Peyer's patch (tissue), 4 donors: ENCODE measurements at regions not wholly inside any gene's neighbourhood (a gene's known extent, or its start where the extent isn't known, plus 50 kb on each side); places are given as distances from the start of the nearest gene placed in this dataset.

Source experiments
- DNase-seq, 3 donors: peaks; one replicate each; pipeline ENCODE4 v3.0.0-alpha.2; 2017 to 2019
- H3K27ac ChIP-seq, 4 donors: fragments of 200-600 bp; sonication (generic); one replicate each; pipeline ENCODE4 v1.5.1; 2016 to 2019
- H3K27me3 ChIP-seq, 2 donors: fragments of 200-600 bp; sonication (generic); one replicate each; pipeline ENCODE4 v1.5.1; 2019
- H3K36me3 ChIP-seq, 3 donors: fragments of 200-600 bp; sonication (generic); one replicate each; pipeline ENCODE4 v1.5.1; 2016 to 2019
- H3K4me1 ChIP-seq, 4 donors: fragments of 200-600 bp; sonication (generic); one replicate each; pipeline ENCODE4 v1.5.1; 2016 to 2019
- H3K4me3 ChIP-seq, 4 donors: fragments of 200-600 bp; sonication (generic); 1 replicate in 3 of 4; 2 replicates in 1 of 4; pipeline ENCODE4 v1.5.1; 2016 to 2019; ENCODE audit warnings: mild to moderate bottlenecking in 1 of 4
- H3K9me3 ChIP-seq, 4 donors: fragments of 200-600 bp; sonication (generic); one replicate each; pipeline ENCODE4 v1.5.1; 2016 to 2019; ENCODE audit warnings: mild to moderate bottlenecking in 1 of 4
- CTCF ChIP-seq, 6 experiments: fragments of 450-650 bp in 4 of 6; fragments of 200-600 bp in 2 of 6; sonication (generic) in 1 of 6; IDR thresholded peaks; one replicate each; pipeline ENCODE4 v1.5.1; 2017 to 2019; ENCODE audit warnings: antibody characterized with exemption in 6 of 6, mild to moderate bottlenecking in 3 of 6, moderate library complexity in 1 of 6
- POLR2A ChIP-seq, 2 donors: fragments of 450-650 bp; IDR thresholded peaks; one replicate each; pipeline ENCODE4 v1.5.1; 2017; ENCODE audit warnings: antibody characterized with exemption in 2 of 2, mild to moderate bottlenecking in 2 of 2, moderate library complexity in 2 of 2

- no peaks in the 10 kb centered on the region for H3K9me3 ChIP-seq
- TF ChIP-seq POLR2A (IDR thresholded peaks at IDR 0.05) (no peak), CTCF (IDR thresholded peaks at IDR 0.05) (no peak)
- H3K27me3 ChIP-seq: no peaks in the 10 kb centered on the region
- no peak overlapping the region for H3K27ac ChIP-seq
- H3K4me3 ChIP-seq: no peak overlapping the region
- no peak for DNase-seq
- no peaks in the 10 kb centered on the region for H3K36me3 ChIP-seq
- peaks cover 0 to 5% (median 0%) of the 10 kb centered on the region in 4 donors for H3K4me1 ChIP-seq
Observed at GRCh38 chr10:28384557-28384956, 81.7 kb upstream of the MPP7 start.

- H3K4me3 ChIP-seq: no peak overlapping the region
- DNase-seq: no peak
- peaks cover 0 to 5% (median 0%) of the 10 kb centered on the region in 4 donors for H3K4me1 ChIP-seq
- no peaks in the 10 kb centered on the region for H3K36me3 ChIP-seq
- no peaks in the 10 kb centered on the region for H3K27me3 ChIP-seq
- no peak overlapping the region for H3K27ac ChIP-seq
- no peak for TF ChIP-seq POLR2A (IDR thresholded peaks at IDR 0.05)
- TF ChIP-seq CTCF (IDR thresholded peaks at IDR 0.05): no peak
- H3K9me3 ChIP-seq: no peaks in the 10 kb centered on the region
Observed at GRCh38 chr10:28385748-28386502, 83.1 kb upstream of the MPP7 start.

- H3K36me3 ChIP-seq: no peaks in the 10 kb centered on the region
- H3K9me3 ChIP-seq: no peaks in the 10 kb centered on the region
- TF ChIP-seq CTCF (IDR thresholded peaks at IDR 0.05): no peak
- no peak for TF ChIP-seq POLR2A (IDR thresholded peaks at IDR 0.05)
- DNase-seq: no peak
- no peak overlapping the region for H3K27ac ChIP-seq
- H3K4me3 ChIP-seq: no peak overlapping the region
- no peaks in the 10 kb centered on the region for H3K27me3 ChIP-seq
- H3K4me1 ChIP-seq: peaks cover 0 to 5% (median 0%) of the 10 kb centered on the region in 4 donors
Observed at GRCh38 chr10:28386503-28386868, 83.6 kb upstream of the MPP7 start.

GRCh38 chr10:28387140-28387539 lies 84.3 kb upstream of the MPP7 start:
- H3K4me3 ChIP-seq: no peak overlapping the region
- H3K27ac ChIP-seq: peak overlapping the region in 1 of 4 donors; percentile 21
- no peaks in the 10 kb centered on the region for H3K9me3 ChIP-seq
- no peaks in the 10 kb centered on the region for H3K36me3 ChIP-seq
- peak in 2 of 3 donors; percentile 66 to 72 for DNase-seq
- no peaks in the 10 kb centered on the region for H3K27me3 ChIP-seq
- no peaks in the 10 kb centered on the region for H3K4me1 ChIP-seq
- TF ChIP-seq POLR2A (IDR thresholded peaks at IDR 0.05) (peak in 1 of 2 donors; percentile 19), CTCF (IDR thresholded peaks at IDR 0.05) (no peak)

- no peak for DNase-seq
- H3K36me3 ChIP-seq: no peaks in the 10 kb centered on the region
- H3K4me3 ChIP-seq: no peak overlapping the region
- H3K27ac ChIP-seq: no peak overlapping the region
- TF ChIP-seq CTCF (IDR thresholded peaks at IDR 0.05) (no peak), POLR2A (IDR thresholded peaks at IDR 0.05) (no peak)
- no peaks in the 10 kb centered on the region for H3K27me3 ChIP-seq
- peaks cover 0 to 6% (median 0%) of the 10 kb centered on the region in 4 donors for H3K4me1 ChIP-seq
- H3K9me3 ChIP-seq: no peaks in the 10 kb centered on the region
Observed at GRCh38 chr10:28391283-28391682, 88.4 kb upstream of the MPP7 start.
